Endothelial cell of umbilical vein (primary cell): ENCODE measurements at regions not wholly inside any gene's neighbourhood (a gene's known extent, or its start where the extent isn't known, plus 50 kb on each side); places are given as distances from the start of the nearest gene placed in this dataset.

Experiments used
- BruUV-seq: library from RNA; stranded (reverse); fragments of 400-500 nt; replicated peaks from 2 replicates; lab custom pipeline; 2021; lab: Mats Ljungman, UMichigan
- CTCF ChIA-PET: fragments of 300-600, 350-600 bp; sonication (Branson Sonifier 250); formaldehyde crosslinking; loops from one replicate; lab custom pipeline; 2021; ENCODE audit warnings: antibody characterized with exemption, inconsistent platforms; lab: Charles Lee
- POLR2A ChIA-PET: fragments of 300-600, 350-600 bp; sonication (Branson Sonifier 250); formaldehyde crosslinking; loops from one replicate; lab custom pipeline; 2021; ENCODE audit warnings: antibody characterized with exemption, inconsistent platforms; lab: Charles Lee
- DNase-seq: peaks from one replicate; pipeline ENCODE4 v3.0.0-alpha.2; 2011; ENCODE audit warnings: low read depth, low spot score
- FAIRE-seq: peaks from 2 replicates; lab custom pipeline; 2011; peaks lifted over from hg19 to GRCh38; lab: Jason Lieb, UNC
- H2AFZ ChIP-seq: 2 replicates; pipeline ENCODE4 v1.6.0; 2012; ENCODE audit warnings: low read depth, low read length, control low read depth, inconsistent platforms
- H3K27ac ChIP-seq: 2 replicates; pipeline ENCODE4 v1.5.1; 2011; ENCODE audit warnings: low read depth, mild to moderate bottlenecking, control low read depth, low read length, moderate library complexity; ENCODE audit not compliant: insufficient read depth
- H3K27me3 ChIP-seq, 2 experiments: 2 replicates each; pipeline versions ENCODE4 v1.6.0 to v1.6.1; 2011; ENCODE audit warnings: low read length in 2 of 2, mixed read lengths in 1 of 2; ENCODE audit not compliant: control insufficient read depth in 2 of 2, insufficient read depth in 2 of 2
- H3K36me3 ChIP-seq, 2 experiments: 2 replicates in 1 of 2; 3 replicates in 1 of 2; pipeline ENCODE4 v1.5.1; 2011; ENCODE audit warnings: low read length in 2 of 2, mild to moderate bottlenecking in 1 of 2, moderate library complexity in 1 of 2; ENCODE audit not compliant: control insufficient read depth in 2 of 2, insufficient read depth in 2 of 2; ENCODE audit errors: extremely low read depth in 1 of 2
- H3K4me1 ChIP-seq: 3 replicates; pipeline ENCODE4 v1.5.1; 2011; ENCODE audit warnings: mild to moderate bottlenecking, low read length; ENCODE audit not compliant: control insufficient read depth, insufficient read depth; ENCODE audit errors: extremely low read depth
- H3K4me2 ChIP-seq: 2 replicates; pipeline ENCODE4 v1.6.1; 2011; ENCODE audit warnings: low read length, control low read depth, mixed read lengths; ENCODE audit not compliant: insufficient read depth
- H3K4me3 ChIP-seq, 3 experiments: fragments of 200-600 bp in 1 of 3; sonication (generic), shearing (Covaris generic) in 1 of 3; replicated peaks in 1 of 3; 2 replicates each; pipeline ENCODE4 v1.5.1; 2011 to 2016; ENCODE audit warnings: control low read depth in 3 of 3, low read length in 3 of 3, mild to moderate bottlenecking in 2 of 3, inconsistent platforms in 1 of 3, low read depth in 1 of 3, moderate library complexity in 1 of 3; ENCODE audit not compliant: insufficient read depth in 1 of 3
- H3K79me2 ChIP-seq: 2 replicates; pipeline ENCODE4 v1.6.0; 2012; ENCODE audit warnings: low read length, inconsistent platforms; ENCODE audit not compliant: control insufficient read depth, insufficient read depth
- H3K9ac ChIP-seq: replicated peaks from 2 replicates; pipeline ENCODE3; 2011; ENCODE audit warnings: low read length, control low read depth; ENCODE audit not compliant: insufficient read depth; ENCODE audit errors: extremely low read depth
- H3K9me1 ChIP-seq: replicated peaks from 3 replicates; pipeline ENCODE4 v1.6.0; 2011; ENCODE audit warnings: mild to moderate bottlenecking, low read length; ENCODE audit not compliant: control insufficient read depth, insufficient read depth; ENCODE audit errors: extremely low read depth
- H3K9me3 ChIP-seq: replicated peaks from 2 replicates; pipeline ENCODE4 v1.5.1; 2012; ENCODE audit warnings: low read length, inconsistent platforms; ENCODE audit not compliant: control insufficient read depth, insufficient read depth
- H4K20me1 ChIP-seq: replicated peaks from 2 replicates; pipeline ENCODE3; 2011; ENCODE audit warnings: mild to moderate bottlenecking, low read length; ENCODE audit not compliant: control insufficient read depth, insufficient read depth; ENCODE audit errors: extremely low read depth
- EZH2 ChIP-seq: IDR thresholded peaks from 2 replicates; pipeline ENCODE4 v1.6.1; 2012; ENCODE audit warnings: borderline replicate concordance, low read depth, mild to moderate bottlenecking, moderate library complexity, low read length, inconsistent platforms; ENCODE audit not compliant: severe bottlenecking
- FOS ChIP-seq: IDR thresholded peaks from 2 replicates; pipeline ENCODE4 v1.6.1; 2011; ENCODE audit warnings: mild to moderate bottlenecking, low read length, moderate library complexity, borderline replicate concordance; ENCODE audit not compliant: insufficient read depth
- GATA2 ChIP-seq: IDR thresholded peaks from 2 replicates; pipeline ENCODE4 v1.7.0; 2011; ENCODE audit warnings: low read depth, mild to moderate bottlenecking, moderate library complexity, mixed read lengths, low read length; ENCODE audit not compliant: insufficient read length, insufficient read depth
- JUN ChIP-seq: IDR thresholded peaks from 2 replicates; pipeline ENCODE4 v1.6.1; 2011; ENCODE audit warnings: borderline replicate concordance, low read depth; ENCODE audit not compliant: insufficient read length, insufficient read depth
- MYC ChIP-seq: IDR thresholded peaks from one replicate; pipeline ENCODE4 v1.6.1; 2011; ENCODE audit warnings: mild to moderate bottlenecking, low read depth, low read length
- POLR2A ChIP-seq: IDR thresholded peaks from 2 replicates; pipeline ENCODE4 v1.6.1; 2012; ENCODE audit warnings: low read depth, mild to moderate bottlenecking, control low read depth, low read length
- POLR2AphosphoS5 ChIP-seq: IDR thresholded peaks from 2 replicates; pipeline ENCODE4 v1.6.1; 2012; ENCODE audit warnings: low read depth, mild to moderate bottlenecking, control low read depth, low read length, moderate library complexity; ENCODE audit not compliant: insufficient read depth
- dilution Hi-C: fragments of 300-500 bp; cut with MboI; formaldehyde crosslinking; loops from one replicate; pipeline ENCODE4 v1.15.0; 2019; ENCODE audit warnings: low sequenced_read_pairs; ENCODE audit not compliant: extremely low pct_ligation_motif_present
- intact Hi-C: fragments of 100-400 bp; cut with micrococcal nuclease; formaldehyde crosslinking; loops from one replicate; pipeline ENCODE4 v1.10.0; 2022
- TF ChIP-seq, protein P1 (sequence below): IDR thresholded peaks from 2 replicates; pipeline ENCODE4 v1.6.1; 2011; ENCODE audit not compliant: insufficient read depth, insufficient read length
- TF ChIP-seq, protein P2 (sequence below), 2 donors: IDR thresholded peaks; 1 replicate in 1 of 2; 2 replicates in 1 of 2; pipeline ENCODE4 v1.5.1; 2011; ENCODE audit warnings: low read length in 2 of 2, mild to moderate bottlenecking in 2 of 2, moderate library complexity in 2 of 2, control low read depth in 1 of 2, inconsistent platforms in 1 of 2, low read depth in 1 of 2; ENCODE audit not compliant: insufficient read depth in 1 of 2; ENCODE audit errors: extremely low read depth in 1 of 2

DNA sequence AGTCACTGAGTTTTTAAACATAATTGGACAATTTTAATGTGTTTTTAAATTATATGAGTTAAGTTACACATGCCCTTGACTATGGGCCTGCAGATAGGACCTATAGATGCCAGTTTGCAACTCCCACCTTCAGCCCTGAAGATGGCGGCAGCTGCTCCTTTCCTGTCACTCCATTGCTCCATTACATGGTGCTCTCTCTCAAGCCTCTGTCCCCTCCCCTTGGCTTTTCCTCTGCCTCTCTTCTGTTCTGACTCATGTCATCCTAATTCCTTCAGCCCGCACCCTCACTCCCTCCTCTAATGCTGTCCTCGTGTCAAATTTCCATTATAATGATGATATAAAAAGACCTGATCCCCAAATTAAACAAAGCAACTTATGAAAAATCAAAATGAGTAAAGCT is 133.7 kb upstream of the HNRNPA3 start:
- no peak overlapping the region for H3K4me2 ChIP-seq
- H3K36me3 ChIP-seq = no peaks in the 10 kb centered on the region
- ChIA-PET POLR2A (no interaction called here), CTCF (interaction anchor here (1.0 to 1.1 kb wide), 2 partner anchors 17 to 70 kb away, joined by 3 to 4 read pairs; no protein-coding TSS in a partner anchor)
- no peaks in the 10 kb centered on the region for H3K9me1 ChIP-seq
- TF ChIP-seq MYC (no peak), FOS (no peak), EZH2 (no peak), GATA2 (no peak), JUN (no peak), POLR2A (no peak), POLR2AphosphoS5 (no peak)
- TF ChIP-seq, protein P1, sequence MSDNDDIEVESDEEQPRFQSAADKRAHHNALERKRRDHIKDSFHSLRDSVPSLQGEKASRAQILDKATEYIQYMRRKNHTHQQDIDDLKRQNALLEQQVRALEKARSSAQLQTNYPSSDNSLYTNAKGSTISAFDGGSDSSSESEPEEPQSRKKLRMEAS = no peak
- TF ChIP-seq, protein P2, sequence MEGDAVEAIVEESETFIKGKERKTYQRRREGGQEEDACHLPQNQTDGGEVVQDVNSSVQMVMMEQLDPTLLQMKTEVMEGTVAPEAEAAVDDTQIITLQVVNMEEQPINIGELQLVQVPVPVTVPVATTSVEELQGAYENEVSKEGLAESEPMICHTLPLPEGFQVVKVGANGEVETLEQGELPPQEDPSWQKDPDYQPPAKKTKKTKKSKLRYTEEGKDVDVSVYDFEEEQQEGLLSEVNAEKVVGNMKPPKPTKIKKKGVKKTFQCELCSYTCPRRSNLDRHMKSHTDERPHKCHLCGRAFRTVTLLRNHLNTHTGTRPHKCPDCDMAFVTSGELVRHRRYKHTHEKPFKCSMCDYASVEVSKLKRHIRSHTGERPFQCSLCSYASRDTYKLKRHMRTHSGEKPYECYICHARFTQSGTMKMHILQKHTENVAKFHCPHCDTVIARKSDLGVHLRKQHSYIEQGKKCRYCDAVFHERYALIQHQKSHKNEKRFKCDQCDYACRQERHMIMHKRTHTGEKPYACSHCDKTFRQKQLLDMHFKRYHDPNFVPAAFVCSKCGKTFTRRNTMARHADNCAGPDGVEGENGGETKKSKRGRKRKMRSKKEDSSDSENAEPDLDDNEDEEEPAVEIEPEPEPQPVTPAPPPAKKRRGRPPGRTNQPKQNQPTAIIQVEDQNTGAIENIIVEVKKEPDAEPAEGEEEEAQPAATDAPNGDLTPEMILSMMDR (IDR thresholded peaks at IDR 0.05; ENCODE audit: extremely low read depth in 1 of 2, insufficient read depth in 1 of 2, low read depth in 1 of 2, low read length in 2 of 2) = no peak
- no peaks in the 10 kb centered on the region for H4K20me1 ChIP-seq
- dilution Hi-C loops (no loop called here), intact Hi-C loops (no loop called here)
- H3K4me1 ChIP-seq = no peaks in the 10 kb centered on the region
- FAIRE-seq (no peak), DNase-seq (no peak)
- H3K9ac ChIP-seq = no peak overlapping the region
- H3K79me2 ChIP-seq = no peaks in the 10 kb centered on the region
- no peaks in the 10 kb centered on the region for H3K9me3 ChIP-seq
- no peak overlapping the region for H3K4me3 ChIP-seq
- H3K27ac ChIP-seq = no peak overlapping the region
- H3K27me3 ChIP-seq = no peaks in the 10 kb centered on the region
- BruUV-seq = no TSS peak
- no peak overlapping the region for H2AFZ ChIP-seq
